ENCODE measurements at regions not wholly inside any gene's neighbourhood (a gene's known extent, or its start where the extent isn't known, plus 50 kb on each side); places are given as distances from the start of the nearest gene placed in this dataset.

GRCh38 chr9:95623640-95624039, 106.9 kb upstream of the PTCH1 start:
- DNase-seq (ENCODE audit: low read depth in 2 of 2) = no peak

DNA sequence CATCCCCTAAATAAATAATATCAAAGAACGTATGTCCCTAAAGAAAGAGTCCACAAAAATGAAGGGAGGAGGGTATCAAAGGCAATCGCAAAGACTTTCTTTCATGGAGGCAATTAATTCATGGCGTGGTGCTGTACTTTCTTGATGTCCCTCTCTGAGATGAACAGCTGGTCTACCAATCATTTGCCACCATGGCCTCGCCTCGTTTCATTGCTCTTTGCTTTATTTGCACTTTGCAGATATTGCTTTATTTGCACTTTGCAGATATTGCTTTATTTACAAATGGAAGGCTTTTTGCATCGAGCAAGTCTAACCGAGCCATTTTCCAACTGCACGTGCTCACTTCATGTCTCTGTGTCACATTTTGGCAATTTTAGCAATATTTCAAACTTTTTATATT, 104.0 kb upstream of the PTCH1 start:
- no peak for DNase-seq (ENCODE audit: low read depth in 2 of 2)

- DNase-seq (ENCODE audit: low read depth in 2 of 2) = no peak
Observed at GRCh38 chr9:95620314-95620713, 103.5 kb upstream of the PTCH1 start.

DNA sequence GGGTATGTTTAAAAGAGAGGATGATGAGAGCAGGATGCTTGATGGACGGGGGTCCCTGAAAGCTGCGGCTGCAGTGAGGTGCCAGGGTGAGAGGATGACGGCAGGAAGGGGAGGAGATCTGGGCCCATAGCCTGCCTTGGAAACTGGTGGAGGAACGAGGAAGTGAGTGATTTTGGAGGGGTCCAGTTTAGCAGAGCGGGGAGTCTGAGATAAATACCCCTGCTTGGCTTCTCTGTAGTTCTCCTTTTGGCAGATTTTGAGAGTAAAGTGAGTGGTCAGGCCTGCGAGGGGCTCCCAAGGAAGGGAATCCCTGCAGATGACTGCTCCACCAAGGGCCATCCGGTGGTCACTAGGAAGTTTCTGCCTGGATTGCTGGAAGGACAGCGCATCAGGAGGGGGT, 98.5 kb upstream of the PTCH1 start:
- DNase-seq (ENCODE audit: low read depth in 2 of 2) = no peak

DNA sequence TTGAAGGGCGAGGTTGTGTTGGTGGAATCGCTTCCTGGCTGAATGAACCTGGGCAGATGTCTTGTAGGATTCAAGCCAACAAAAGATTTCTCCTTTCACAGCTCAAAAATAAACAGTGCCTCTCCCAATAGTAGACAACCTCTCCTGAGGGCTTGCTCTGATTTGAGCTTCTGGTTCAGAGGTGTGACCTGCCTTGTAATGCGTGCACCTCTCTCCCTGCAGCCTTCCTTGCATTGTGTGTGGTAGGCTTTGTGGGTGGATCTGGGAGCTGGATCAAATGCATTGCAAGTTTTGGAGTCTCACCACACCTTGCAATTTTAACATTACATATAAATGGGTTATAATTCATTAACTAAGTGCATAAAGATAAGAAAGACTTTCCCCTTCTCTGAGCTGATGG, 96.9 kb upstream of the PTCH1 start:
- DNase-seq (ENCODE audit: low read depth in 2 of 2) = no peak

GRCh38 chr9:95611354-95611753, 94.6 kb upstream of the PTCH1 start:
- no peak for DNase-seq (ENCODE audit: low read depth in 2 of 2)

- DNase-seq (ENCODE audit: low read depth in 2 of 2) = no peak
Observed at GRCh38 chr9:95610006-95610785, 93.4 kb upstream of the PTCH1 start.

- DNase-seq (ENCODE audit: low read depth in 2 of 2) = no peak
Observed at GRCh38 chr9:95609426-95609825, 92.7 kb upstream of the PTCH1 start.

DNA sequence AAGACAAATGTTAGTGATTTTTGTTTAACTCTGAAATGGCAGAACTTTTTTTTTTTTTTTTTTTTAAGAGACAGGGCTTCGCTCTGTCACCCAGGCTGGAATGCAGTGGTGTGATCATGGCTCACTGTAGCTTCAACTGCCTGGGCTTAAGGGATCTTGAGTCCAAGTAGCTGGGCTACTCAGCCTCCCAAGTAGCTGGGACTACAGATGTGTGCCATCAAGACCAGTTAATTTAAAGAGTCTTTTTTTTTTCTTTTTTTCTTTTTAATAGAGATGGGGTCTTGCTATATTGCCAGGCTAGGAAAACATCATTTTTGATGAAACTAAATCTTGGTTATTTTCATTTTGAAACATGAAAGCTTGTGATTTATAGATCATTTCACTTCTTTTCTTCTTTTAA, 91.6 kb upstream of the PTCH1 start:
- DNase-seq (ENCODE audit: low read depth in 2 of 2) = no peak

DNA sequence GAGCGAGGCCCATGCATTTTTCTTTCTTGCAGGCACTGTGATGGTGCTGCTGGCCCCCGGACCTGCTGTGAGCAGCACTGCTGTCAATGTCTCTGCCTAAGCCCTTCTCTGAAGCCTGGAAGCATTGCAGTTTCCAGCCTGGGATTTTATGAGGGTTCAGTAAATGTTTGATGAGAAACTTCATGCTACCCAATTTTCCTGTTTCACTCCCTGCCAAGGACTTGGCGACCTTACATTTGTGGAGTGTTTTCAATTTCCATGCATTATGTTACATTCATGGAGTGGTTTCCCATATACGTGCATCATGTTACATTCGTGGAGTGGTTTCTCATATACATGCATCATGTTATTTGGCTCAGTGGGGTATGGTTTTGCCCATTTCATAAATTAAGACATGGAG, 90.7 kb upstream of the PTCH1 start:
- no peak for DNase-seq (ENCODE audit: low read depth in 2 of 2)

DNA sequence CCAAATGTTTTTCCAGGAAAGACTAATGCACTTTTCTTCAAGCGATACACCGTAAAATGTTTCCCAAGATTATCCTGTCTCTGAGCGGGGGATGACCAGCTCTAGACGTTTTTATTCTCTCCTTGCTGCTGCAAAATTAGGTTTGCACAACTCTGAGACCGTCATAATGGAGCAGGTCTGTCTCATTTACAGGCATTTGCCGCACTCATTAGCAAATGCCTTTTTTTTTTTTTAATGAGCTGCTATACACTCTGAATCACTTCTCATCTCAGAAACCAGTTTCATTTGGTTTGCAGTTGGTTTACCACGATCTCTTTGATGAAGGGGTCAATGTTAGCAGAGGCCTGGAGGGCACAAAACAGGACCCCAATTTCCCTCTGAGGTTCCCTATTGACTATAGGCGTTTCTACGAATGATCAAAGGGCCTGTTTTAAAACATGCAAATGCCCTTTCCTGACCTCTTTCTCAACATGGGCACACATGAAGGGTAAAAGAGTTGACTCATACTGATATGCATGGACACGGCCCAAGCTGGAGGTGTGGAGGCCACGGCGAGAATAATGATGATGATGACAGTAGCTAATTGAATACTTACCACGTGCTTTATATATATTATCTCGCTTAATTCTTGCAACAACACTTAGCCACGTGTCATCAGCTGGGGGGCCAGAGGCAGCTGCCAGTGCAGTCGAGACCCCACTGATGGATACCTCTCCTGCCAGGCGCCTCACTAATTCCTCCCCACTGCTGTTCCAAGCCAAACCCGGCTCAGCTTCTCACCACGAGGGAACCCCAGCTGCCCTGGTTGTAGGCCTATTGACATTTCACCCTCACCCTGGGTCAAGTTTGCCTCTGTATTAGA, 89.9 kb upstream of the PTCH1 start:
- DNase-seq (ENCODE audit: low read depth in 2 of 2) = no peak

- no peak for DNase-seq (ENCODE audit: low read depth in 2 of 2)
Observed at GRCh38 chr9:95605816-95606488, 89.2 kb upstream of the PTCH1 start.

- DNase-seq (ENCODE audit: low read depth in 2 of 2) = no peak
Observed at GRCh38 chr9:95605101-95605500, 88.3 kb upstream of the PTCH1 start.

- DNase-seq (ENCODE audit: low read depth in 2 of 2) = no peak
Observed at GRCh38 chr9:95598236-95598635, 81.5 kb upstream of the PTCH1 start.

DNA sequence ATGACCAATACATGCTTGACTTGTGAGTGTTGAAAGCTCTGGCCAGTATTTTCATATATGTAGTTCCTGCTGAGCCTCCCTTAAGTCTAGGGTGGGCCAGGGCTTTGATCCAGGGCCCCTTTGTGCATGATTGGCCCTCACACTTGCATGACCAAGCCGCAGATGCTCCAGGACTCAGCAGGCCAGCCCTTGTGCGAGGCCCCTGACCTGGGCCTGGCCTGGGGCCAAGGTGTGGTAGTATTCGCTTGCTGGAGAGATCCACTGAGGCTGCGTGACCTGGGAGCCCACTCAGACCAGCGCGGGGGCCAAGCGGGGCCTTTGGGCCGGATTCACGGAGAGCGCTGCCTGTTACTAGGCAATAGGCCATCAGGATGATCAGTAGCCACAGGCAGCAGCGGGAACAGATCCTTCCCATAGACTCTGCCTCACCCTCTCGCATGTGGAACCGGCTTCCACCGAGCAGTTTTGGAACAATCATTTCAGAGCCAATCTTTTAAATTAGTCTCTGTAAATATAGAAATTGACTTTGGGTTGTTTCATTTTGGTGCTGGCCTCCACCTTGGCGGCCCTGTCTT, 79.0 kb upstream of the PTCH1 start:
- no peak for DNase-seq (ENCODE audit: low read depth in 2 of 2)

DNA sequence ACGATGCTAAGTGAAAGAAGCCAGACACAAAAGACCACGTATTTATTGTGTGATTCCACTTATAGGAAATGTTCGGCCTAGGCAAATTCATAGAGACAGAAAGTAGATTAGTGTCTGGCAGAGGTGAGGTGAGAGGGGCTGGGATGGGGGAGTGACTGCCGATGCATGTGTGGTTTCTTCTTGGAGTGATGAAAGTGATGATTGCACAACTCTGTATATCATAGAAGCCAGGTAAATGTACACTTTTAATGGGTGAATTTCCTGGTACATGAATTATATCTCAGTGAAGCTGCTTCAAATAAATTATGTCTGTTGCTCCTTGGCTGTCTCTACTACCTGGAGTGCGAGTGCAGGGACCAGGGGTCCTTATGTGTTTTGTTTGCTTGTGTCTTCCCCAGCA, 76.2 kb upstream of the PTCH1 start:
- no peak for DNase-seq (ENCODE audit: low read depth in 2 of 2)

DNA sequence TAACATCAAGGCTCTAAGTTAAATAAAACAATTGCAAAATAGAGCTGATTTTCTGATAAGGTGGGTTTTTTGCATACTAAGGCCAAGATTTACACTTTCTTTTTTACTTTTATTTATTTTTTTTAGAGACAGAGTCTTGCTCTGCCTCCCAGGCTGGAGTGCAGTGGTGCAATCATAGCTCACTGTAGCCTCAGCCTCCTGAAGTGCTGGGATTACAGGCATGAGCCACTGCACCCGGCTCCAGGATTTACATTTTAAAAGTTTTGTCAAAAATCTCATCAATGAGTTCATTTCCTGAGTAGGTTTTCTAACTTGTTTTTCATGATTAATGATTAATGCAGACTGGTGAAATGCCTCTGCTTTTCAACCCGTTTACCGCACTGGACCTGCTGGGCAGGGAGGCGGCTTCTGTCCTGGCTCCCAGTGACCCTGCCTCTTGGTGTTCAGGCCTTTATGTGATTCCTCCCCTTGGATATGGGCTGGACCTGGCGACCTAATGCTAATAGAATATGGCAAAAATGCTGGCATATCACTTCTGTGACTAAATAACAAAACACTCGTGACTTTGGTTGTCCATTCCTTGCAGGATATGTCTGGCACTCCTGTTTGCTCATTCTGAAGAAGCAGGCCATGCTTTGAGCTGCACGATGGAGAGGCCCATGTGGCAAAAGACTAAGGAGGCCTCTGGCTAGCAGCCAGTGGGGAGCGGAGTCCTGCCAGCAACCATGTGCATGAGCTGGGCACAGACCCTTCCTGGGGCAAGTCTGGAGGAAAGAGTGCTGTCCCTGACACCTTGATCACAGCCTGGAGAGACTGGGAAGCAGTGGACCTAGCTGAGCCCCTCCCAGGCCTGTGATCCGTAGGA, 72.2 kb upstream of the PTCH1 start:
- no peak for DNase-seq (ENCODE audit: low read depth in 2 of 2)

- DNase-seq (ENCODE audit: low read depth in 2 of 2) = no peak
Observed at GRCh38 chr9:95587021-95587964, 70.5 kb upstream of the PTCH1 start.

- DNase-seq (ENCODE audit: low read depth in 2 of 2) = no peak
Observed at GRCh38 chr9:95586326-95586725, 69.6 kb upstream of the PTCH1 start.

- DNase-seq (ENCODE audit: low read depth in 2 of 2) = no peak
Observed at GRCh38 chr9:95585824-95586223, 69.1 kb upstream of the PTCH1 start.

Measured in stimulated activated CD8-positive, alpha-beta memory T cell treated with anti-CD3 and anti-CD28 coated beads, Interleukin-7, amount 100 ng/mL, for 1 hour (primary cell).